HG02678 (cell line): ENCODE measurements at regions not wholly inside any gene's neighbourhood (a gene's known extent, or its start where the extent isn't known, plus 50 kb on each side); places are given as distances from the start of the nearest gene placed in this dataset.

ENCODE experiments used
- ATAC-seq: cut with Tn5 transposase; IDR thresholded peaks from one replicate; pipeline ENCODE4 v1.9.1; 2021; ENCODE audit warnings: mild to moderate bottlenecking, moderate library complexity; ENCODE audit not compliant: unreplicated experiment

DNA sequence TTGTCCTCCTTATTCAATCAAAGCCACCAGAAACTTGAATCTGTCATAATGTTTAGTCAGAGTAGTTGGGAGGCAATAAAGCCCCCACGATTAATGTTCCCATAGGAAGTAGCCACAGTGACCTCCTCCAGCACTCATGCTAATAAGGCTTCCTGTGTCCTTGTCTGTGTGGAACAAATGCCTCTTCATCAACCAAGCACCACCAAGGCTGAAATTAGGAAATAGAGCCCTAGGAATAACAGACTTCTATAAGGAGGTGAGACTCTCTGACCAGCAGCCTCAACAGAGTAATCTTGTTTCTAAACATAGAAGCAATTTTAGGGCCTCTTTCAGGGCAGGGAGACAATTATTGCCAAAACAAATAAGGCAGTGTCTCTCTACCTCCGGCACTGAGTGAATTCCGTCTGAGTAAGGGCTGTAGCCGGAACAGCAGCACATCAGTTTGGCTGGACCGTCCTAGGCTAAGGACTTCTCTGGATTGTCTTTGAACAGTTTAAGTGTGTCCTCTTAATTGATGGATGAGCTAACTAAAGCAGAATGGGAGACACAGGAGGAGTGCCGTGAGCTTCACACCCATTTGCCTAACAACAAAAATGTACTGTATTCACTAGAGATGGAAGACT is 329.2 kb upstream of the HAND2 start:
- no peak for ATAC-seq

DNA sequence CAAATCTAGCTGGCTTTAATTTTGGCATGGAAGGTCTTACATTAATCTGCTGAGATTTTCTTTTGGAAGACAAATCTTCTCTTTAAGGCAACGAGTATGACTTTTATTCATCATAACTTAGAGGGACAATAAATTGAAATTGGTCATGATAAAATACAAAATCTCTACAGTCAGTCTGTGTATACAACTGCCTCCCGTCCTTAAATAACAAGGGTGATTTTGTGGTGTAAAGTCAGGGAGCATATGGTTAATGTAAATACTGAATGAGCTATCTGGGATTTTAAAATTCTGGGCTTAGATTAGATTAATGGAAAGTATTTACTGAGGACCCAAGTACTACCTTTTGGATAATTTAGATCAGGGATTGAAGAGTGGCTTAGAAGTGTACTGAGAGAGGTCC is 328.4 kb upstream of the HAND2 start:
- no peak for ATAC-seq

DNA sequence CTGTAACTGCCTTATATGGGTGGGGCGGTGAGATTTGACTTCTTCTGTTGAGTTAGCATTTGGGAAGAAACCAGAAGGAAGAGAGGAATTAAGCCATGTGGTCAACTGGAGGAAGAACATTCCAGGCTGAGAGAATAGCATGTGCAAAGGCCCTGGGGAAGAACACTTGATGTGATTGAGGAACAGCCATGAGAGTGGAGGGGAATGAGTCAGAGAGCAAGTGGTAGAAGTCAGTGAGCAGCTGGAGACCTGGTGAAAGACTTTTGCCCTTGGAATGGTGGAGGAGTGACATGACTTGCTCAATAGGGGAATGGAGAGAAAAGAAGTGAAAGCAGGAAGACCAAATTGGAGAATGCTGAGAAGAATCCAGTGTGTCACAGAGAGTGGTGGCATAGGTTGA is 327.8 kb upstream of the HAND2 start:
- ATAC-seq, result no peak

DNA sequence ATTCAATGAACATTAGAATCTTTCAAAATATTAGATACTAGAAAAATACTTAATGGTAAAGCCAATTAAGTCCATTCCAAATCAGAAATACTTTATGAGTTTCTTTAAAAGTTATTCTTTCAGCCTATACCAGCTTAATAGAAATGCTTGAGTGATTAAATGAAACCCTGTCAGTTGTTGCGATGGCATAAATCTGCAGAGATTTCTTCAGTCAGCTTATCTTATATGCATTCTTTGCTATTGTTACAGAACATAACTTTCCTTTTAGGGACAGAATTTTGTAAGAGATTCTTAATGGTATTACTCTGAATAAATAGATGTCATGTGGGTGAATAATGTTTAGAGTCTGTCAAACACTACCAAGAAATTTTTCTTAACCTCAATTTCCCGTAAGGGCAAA is 325.0 kb upstream of the HAND2 start:
- ATAC-seq, result no peak

DNA sequence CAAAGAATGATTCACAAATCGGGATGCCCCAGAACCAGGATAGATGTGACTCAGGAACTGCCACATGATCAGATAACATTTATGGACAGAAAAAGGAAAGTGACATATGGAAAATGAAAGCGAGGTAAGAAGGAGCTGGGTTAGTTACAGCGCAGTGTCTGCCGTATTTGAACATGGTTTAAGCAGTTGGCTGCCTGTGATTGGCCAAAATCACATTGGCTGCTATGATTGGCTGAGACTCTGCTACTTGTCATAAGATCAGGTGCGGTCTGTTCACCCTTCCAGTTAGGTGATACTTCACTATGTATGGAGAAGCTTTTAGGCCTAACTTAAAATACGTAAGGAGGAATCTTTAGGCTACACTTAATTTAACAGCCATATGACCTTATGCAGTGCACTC is 322.7 kb upstream of the HAND2 start:
- ATAC-seq, result no peak

DNA sequence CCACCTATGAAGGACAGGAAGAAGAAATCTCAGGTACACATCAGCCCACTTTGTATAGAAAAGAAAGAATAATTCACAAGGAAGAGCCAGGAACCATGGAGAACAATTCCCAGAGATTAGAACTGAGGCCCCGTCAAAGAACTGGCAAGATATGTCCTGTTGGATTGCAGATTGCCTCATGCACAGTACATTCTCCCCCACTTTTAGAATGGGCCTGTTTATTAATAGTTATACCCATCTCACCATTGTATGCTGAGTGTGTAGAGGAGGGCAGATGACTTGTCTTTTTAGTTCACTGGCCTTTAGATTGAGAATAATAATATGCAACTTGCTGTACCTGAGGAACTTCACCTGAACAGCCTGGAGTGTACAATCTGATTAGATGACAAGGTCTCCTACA is 315.6 kb upstream of the HAND2 start:
- ATAC-seq, result no peak

DNA sequence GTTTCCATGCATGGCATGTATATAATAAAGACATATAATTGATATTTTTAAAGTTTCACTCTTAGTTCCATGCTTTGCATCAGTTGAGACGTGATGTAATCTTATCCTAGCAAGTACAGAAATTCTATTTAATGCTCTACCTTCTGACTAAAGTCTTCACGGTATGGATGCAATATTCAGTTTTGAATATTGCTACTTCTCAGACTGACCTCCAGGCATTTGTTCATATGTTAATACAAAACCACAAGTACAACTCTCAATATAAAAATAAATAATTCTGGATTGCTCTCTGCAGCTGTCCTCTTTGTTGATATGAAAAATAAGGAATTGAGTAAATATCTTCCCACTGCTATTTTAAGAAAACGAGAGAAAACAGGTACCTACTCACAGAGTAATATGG is 309.8 kb upstream of the HAND2 start:
- ATAC-seq, result no peak

DNA sequence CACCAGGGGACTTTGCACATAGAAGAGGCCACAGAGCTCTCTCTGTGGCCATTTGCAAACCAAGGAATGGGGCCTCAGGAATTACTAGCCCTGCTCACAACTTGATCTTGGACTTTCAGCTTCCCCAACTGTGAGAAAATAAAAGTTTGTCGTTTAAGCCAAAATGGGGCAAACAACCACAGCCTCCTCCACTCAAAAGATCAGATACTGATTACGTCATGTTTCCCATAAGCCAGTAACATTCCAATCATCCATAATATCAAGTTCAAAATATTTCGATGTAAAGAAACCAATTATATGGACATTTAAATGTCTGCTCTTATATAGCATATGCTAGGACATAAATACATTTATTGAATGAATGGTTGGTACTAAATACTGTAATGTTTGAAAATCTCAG is 307.5 kb upstream of the HAND2 start:
- no peak for ATAC-seq

DNA sequence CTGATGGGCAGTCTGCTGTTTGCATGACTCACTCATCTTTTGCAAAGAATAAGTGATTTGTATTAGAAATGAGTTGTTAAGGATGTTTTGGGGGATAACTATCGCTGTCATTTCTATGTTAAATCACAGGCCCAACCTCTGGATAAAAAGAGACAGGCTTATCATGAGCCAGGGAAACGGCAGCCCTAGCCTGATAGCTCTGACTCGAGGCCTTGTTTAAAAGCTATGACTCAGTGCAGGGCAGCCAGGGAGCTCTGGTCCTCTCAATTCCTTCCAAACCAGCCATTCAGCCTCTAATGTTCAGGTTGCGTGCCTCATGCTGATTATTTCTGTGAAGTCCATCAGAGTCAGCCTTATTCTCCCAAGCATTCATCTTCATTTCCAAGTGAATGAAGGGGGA is 305.9 kb upstream of the HAND2 start:
- ATAC-seq, result no peak

DNA sequence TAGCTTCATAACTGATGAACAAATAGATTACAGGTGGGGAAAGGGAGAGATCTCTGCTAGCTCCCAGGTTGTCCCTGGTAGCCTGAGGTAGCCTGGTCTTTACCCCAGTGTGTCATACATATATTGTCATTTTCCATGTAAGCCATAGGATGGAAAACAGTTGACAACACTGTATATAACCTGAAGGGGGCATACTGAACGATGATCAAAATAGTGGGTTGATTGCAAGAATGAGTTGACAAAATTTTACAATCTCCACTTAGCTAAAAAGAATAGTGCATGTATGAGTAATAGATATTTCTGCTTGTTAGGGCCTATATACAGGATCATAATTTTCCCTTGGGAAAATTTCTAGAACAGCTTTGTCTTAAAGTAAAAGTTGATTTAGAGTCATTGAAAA is 304.1 kb upstream of the HAND2 start:
- ATAC-seq, result no peak

DNA sequence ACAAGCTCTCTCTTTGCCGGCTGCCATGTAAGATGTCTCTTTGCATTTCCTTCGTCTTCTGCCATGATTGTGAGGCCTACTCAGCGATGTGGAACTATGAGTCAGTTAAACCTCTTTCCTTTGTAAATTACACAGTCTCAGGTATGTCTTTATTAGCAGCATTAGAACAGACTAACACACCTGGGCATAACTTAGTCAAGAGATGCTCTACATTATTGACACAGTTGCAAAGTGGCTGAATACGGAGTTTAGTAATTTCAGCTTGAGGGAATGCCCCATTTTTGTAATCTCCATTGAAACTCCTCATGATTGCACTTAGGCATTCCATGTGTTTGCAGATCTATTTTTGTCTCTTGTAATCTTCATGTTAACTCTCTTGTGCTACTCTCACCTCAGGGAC is 299.5 kb upstream of the HAND2 start:
- ATAC-seq, result no peak

DNA sequence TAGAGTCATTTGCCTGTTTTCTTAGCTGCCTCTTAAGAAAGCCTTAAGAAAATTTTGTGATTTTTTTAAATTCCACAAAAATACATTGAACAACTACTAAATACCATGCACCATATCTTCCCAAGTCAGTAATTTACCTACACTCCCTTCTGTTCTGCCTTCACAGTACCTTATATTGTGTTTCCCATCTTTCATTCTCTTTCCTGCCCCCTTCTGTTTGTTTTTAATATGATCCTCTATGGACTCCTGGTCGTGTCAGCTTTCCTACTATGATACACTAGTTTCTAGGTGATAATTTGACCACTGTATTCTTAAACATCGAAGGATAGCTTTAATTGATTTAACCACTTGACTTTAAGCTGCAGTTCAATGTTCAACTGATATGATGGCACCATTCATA is 297.7 kb upstream of the HAND2 start:
- ATAC-seq, result no peak

DNA sequence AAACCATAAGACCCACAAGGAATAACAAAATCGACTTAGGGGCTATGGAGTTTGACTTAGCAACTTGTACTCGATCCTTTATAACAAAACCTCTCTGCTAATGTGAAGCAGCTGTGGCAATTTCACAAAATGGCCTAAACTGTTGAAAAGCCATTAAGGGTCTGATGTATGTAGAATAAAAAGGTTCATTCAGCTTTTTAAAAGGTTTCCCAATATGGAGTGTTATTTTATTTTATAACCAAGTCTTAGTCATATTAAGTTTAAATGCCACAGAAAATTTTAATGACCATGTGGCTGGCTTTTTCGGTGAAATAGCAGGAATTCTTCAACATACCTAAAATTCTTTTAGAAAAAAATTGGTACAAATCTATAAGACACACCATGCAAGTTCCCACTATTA is 291.8 kb upstream of the HAND2 start:
- no peak for ATAC-seq

DNA sequence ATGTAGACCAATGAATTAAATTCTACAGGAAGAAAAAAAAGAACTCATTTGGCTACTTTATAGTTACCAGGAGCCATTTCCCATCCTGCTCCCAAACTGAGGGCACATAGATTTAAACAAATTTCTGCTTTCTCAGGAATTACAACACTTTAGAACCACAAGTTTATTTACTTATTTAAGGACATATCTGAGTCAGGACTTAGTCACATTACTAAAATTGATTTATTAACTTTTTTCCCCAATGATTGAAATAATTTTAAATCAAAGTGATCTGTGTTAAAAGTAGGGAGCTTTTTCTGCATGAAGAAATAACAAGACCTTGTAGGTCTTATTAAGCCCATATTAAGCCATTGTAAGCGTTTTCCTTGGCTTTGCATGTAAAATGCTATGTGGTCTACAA is 291.0 kb upstream of the HAND2 start:
- ATAC-seq, result no peak

DNA sequence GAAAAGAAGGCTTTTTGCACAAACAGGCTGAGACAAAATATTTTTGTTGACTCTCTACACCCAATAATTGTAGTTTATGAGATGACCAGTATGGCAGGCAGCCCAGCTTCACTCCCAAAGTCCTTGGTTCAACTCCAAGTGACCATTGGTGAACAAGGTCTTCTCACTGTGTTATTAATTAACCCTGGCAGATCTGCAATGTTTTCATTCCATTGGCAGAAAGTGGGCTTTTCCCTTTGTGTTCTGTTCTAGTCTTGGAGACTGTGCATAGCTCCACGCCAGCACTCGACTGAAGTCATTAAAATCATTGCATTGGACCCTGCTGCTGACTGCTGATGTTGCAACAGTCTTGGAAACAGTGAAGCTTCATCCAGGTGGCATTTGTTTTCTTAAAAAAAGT is 277.3 kb upstream of the HAND2 start:
- ATAC-seq, result no peak

DNA sequence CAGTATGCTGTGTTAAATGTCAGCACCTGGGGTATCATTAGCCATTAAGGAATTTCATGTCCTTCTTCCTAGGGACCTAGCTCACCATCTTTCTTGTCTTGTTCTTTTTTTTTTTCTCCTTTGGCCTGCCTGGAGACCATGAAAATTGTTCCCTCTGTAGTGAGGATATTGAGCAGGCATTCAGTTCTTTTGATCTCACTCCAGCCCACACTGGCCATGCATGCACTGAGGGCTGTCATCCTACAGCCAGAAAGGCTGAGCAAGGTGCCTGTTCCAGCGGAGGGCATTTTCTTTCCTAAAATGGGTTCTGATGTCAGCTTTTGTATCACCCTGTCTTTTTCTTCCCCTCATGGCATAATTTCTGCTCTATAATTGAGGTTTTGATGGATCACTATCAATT is 275.9 kb upstream of the HAND2 start:
- no peak for ATAC-seq

DNA sequence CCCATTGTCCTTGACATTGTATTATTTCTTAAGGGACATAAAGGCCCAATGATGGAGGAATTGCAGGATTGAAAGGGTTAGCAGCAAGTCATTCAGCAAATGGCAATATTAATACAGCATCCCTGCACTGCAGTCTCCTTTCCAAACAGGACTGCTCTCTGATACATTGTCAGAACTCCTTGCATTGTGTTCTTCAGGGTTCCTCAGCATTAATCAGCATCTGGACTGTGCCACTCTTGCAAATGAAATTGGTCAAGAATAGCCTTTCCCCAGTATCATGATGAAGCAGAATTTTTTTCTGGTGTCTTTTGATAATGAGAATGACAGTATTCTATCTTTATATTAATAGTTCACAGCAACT is 272.6 kb upstream of the HAND2 start:
- ATAC-seq, result no peak

DNA sequence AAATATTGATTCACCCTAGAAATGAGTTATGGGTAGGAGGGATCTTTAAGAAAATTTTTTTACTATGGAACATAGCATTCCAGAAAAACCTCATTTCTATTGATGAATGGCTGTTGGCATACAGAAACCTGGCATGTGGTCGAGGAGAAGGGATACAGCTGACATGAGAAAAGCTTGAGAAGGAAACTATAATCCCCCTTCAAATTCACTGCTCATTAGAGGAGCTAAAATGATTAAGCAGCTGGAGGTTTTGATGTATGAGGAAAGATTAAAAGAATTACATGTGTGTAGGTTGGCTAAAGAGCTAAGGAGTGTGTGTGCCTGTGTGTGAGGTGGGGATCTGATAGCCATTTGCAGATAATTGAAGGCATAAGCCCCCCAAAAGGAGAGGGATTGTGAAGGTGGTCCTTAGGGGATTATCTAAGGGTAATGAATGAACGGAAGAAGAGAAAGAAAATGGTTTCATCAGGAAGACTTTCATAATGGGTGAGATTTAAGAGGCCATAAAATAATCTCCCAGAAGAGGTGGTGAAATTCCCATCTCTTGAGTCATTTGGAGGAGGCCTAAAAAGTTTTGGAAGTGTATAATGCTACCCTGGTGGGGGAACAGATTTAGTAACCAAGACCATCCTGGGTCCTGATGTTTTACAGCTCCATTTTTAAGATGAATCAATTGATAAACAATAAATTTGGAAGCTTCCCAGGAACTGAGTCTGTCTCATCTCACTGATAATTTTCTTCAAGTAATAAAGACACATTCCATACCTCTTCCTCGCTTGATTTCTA is 272.0 kb upstream of the HAND2 start:
- ATAC-seq, result no peak

DNA sequence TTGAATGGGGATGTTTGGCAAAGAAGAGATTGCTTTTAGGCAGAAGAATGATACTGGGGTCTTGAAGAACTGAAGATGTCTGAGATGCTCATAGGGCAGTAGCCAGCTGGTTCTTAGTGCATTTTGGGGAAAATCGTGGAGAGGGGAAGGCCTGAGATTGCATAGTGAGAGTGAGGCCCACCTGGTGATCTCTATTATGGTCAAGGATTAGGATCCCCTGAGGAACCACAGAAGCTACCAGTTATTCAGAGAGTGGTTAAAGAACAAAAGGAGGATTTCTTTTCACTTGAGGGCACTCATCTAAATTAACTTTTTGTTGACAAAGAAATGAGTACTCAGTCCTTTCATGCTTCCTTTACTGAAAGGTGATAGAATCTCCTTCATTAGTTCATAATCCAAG is 271.3 kb upstream of the HAND2 start:
- ATAC-seq, result no peak

DNA sequence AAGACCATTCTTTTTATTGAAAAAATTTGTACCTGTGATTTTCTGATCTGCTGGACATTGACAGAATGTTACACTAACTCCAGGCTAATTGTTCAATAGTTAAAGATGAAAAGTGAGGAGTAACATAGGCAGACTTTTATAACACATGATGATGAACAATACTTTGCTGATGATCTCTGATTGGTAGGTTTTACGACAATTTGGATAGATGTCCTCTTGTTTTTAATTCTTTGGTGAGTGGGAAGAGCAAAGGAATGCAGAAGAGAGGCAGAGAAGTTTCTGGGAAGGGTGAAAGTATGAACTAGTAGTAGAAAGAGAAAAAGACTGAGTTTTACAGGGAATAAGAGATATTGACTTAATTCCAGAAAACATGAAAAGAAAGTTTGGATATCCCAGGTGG is 267.3 kb upstream of the HAND2 start:
- no peak for ATAC-seq

DNA sequence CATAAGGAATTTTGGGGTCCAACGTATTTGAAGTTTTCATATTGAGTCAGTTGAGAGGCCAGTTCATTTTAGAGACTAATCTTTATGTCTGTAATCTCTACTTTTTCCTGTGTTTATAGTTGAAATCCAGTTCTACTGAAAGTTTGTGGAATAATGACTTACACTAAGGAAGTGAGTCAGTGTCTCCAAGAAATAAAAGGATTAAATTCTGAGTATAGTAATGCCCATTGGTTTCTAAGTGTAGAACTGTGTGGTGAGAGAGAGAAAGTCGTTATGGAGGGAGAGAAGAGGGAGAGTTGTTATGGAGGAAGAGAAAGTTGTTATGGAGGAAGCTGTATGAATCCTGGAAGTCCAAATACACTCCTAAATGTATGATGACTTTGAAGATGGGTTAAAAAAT is 264.6 kb upstream of the HAND2 start:
- no peak for ATAC-seq

DNA sequence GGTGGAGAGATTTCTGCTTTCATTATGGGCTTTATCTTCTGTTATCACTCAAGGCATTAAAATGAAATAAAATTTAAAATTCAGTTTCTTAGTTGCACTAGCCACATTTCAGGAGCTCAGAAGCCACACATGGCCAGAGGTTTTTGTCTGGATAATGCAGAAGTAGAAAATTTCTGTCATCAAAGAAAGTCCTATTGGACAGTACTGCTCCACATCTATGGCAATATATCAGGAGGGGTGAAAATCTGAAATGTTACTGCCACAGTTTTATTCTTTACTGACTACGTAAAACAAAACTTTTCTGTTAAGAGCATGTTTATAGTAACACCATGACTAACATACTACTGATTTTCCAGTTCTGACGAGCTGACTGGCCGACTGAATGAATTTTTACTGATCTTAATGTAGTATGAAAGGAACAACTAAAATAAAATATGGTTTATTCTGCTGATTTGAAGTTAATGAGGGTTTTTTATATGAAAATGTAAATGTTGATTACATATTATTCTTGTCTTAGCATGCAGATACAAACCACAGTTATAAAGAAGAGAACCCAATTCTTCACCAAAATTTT is 264.0 kb upstream of the HAND2 start:
- no peak for ATAC-seq

DNA sequence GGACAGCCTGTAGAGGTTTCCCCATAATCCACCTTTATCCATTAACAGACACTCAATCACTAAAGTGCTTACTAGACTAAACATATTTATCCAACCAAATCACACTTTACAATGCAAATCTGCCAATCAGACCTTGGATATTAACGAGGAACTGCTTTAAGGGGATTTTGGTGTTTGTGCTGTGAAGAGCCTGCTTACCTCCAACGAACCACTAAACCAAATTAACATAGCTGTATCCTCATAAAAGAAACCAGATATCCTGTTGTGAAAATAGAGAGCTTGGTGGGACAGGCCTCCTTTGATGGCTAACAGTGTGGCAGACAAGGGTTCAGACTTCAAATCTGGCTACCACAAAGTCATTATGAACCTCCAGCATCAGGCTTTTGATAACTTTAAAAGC is 252.6 kb upstream of the HAND2 start:
- ATAC-seq, result no peak
